Activated T-cell treated with anti-CD3 and anti-CD28 coated beads for 1 hour (primary cell): ENCODE measurements at regions not wholly inside any gene's neighbourhood (a gene's known extent, or its start where the extent isn't known, plus 50 kb on each side); places are given as distances from the start of the nearest gene placed in this dataset.
"Not testable (repeated sequence)": the region's sequence is repeated elsewhere in the genome, so short reads cannot be mapped to it uniquely, and the experiment has no call there.

Source experiments
- DNase-seq: peaks from one replicate; pipeline ENCODE4 v3.0.0-alpha.2; 2020; ENCODE audit warnings: low read depth

DNA sequence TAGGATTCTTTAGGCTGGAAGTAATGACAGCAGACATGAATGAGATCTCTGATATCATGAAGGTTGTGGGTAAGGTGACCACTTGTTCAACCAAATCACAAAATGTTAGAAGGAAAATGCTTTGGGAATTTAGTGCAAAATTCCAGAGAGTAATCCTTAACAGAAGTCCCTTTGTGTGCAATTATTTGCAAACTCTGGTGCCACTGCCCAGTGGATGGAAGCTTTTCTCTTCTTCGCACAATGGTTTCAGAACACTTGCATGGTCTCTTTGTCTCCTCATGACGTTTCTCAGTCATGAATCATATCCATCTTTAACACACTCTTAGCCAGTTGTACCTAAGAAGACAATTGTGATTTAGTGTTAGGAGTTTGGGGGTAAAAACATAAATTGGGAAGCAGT is 570.4 kb upstream of the ANKRD30A start:
- no peak for DNase-seq

DNA sequence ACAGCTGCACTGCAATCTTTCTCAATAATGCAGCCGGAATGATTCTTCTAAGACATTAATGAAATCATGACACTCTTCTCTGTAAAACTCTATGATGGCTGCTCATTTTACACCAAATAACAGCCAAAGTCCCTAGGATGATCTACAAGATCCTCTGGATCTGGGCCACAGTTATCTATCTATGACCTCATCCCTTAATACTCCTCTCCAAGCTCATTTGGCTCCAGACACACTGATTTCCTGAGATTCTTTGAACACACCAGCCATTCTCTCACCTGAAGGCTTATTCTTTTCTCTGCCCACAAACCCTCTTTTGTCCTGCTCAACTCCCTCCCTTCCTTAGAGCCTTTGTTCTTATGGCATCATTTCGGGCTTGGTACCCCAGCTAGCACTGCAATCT is 577.4 kb upstream of the ANKRD30A start:
- DNase-seq: no peak

DNA sequence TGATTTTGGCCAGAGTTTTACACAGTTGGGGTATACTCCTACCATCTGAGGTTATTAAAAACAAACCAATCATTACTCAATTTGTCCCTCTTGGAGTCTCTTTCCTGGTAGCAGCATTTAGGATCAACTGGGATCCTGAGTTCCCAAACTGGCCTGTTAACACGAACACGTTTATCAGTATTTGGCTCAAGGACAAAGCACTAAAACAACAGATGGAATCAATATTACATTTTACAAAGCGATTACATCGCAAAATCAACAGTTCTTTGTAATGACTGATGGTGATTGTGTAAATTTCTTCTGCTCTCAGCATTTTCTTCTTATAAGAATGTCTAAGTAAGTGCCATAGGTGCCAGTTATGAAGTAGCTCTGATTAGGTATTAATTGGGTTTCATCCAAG is 582.9 kb upstream of the ANKRD30A start:
- DNase-seq: no peak

DNA sequence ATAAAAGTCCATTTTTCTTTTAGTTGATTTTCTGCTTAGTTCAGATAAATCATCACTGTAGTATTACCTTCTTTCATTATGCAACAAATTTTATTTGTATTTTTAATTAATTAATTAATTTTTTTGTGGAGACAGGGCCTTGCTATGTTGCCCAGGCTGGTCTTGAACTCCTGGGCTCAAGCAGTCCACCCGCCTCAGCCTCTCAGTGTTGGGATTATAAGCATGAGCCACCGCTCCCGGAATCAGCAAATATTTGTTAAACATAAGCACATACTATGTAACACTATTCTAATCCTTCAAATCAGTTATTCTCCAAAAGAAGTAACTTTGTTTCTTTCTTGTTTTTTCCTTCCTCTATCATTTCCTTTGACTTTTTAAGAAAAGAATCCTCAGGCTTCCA is 584.8 kb upstream of the ANKRD30A start:
- no peak for DNase-seq

DNA sequence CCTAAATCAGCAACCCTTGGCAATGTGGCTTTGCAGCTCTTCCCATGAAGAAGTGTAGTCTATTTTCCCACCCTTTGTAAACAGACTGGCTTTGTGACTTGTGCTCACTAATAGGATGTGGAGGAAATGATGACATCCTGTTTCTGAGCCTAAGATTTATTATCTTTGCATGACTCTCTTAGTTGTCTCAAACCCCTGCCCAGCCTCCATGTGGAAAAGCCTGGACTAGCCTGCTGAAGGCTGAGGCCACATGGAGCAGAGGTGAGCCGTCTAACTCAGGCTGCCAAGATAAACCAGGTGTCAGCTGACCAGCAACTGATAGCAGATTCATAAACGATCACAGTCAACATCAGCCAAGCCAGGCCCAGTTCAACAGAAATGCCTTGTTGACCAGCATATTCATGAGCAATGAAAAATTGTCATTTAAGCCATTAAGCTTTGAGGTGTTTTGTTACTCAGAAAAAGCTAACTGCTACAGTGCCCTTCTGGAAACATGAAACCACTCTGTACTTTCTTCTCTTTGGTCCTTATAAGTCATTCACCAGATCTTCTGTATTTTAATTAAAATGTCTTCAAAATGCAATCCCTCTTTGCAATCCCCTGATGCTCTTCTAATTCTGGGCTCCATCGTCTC is 586.3 kb upstream of the ANKRD30A start:
- no peak for DNase-seq

DNA sequence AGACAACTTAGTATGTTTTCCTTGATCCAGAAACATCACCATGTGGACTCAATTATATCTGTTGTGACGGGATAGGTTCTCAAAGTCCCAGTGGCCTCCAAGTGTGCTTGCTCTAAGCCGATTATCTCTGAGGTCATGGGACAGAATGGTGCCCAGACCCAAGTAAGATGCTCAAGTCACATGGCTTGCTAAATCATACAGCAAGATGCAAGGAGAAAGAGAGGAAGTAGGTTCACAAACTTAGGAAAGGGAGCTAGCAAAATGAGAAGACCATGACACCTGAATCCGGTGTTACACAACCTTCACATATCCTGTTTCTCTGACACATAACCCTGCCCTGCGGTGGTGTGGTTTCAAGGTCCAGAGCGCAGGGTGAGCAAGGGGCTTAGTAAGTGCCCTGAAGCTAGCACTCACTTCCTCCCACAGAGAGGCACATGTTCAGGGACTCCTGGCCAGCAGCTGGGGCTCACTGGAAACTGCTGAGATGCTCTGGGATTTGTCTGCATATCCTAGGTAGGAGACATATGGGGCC is 590.9 kb upstream of the ANKRD30A start:
- no peak for DNase-seq

DNA sequence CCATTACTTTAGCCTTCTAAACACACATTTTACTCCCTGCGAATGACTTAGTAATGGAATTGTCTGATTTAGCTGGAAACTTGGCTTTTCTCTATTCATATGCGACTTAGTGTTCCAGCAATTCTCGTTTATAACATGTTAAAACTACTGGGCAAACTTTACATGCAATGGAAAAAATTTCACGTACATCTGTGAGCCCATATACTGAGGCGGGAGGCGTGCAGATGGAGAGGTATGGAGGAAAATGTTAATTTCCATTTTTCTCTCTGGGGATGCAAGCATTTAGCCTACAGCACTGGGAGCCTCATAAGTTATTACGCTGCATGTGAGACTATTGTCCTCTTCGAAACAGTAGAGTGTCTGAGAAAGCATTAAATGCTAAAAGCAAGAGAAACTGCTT is 591.5 kb upstream of the ANKRD30A start:
- DNase-seq: no peak

DNA sequence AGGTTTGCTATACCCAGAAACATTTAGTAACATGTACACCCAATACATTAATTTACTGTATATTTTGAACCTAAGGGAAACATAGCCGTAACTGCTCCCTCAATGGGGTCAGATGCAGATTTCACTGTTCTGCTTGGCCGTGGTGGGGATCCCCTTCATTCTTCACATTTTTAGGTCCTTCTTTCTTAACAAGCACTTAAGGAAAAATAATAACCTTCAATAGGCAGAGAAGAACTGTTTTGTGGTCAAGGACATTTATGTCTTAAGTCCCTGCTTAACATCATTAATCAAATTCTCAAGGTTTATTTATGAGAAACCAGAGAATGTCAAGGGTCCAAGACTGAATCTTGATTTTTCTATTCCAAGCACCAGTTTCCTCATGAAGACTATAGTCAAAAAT is 592.1 kb upstream of the ANKRD30A start:
- no peak for DNase-seq

DNA sequence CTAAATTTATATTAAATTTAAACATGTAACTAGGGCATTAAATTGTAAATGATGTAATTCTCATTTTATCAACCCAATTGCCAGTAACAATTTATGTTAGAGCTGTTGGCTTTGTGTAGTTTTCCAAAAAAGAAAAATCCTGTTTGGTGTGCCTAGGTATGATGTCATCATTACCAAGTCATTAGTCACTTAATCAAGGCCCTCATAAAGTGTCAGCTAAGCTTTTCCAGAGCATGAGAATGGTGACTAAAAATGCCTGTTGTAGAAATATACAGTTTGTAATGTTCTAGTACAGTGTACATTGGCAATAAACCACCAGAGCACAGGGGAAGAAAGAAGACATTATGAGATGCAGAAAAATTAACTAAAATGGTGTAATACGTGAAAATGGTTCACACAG is 593.8 kb upstream of the ANKRD30A start:
- DNase-seq: no peak

DNA sequence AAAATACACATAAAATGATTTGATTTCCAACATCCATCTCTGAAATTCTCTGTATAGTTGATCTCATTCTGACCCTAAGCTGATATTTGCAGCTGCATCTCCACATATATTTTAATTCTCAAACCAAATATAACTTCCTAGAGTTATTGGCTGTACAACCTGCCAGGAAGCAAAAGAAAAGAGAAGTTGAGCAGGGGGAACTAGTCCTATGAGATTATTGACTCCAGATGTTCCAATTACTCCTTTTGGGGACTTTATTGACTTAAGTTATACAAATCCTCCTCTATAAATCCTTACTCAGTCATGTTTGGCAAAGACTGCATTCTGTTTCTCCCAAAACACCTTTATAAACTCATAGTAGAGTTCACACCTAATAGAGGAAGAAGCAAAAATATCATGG is 599.4 kb upstream of the ANKRD30A start:
- no peak for DNase-seq

DNA sequence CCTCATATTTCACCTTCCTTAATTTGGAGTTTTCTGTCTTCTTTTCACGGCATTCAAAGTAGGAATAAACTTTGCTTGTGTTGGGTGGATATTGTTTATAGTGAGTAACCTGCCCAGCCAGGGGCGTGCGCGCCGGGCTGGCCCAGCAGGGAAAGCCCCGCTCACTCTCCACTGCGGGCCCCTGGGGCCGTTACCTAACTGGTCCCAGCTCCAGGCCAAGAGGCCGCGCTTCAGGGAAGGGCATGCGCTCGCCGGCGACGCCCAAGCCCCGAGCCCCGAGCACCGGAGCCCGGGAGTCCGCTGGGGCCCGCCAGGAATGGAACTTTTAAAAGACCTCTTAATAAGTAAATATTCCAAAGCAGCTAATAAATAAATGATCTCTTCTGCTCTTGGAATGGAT is 601.3 kb upstream of the ANKRD30A start:
- not testable (repeated sequence) for DNase-seq

DNA sequence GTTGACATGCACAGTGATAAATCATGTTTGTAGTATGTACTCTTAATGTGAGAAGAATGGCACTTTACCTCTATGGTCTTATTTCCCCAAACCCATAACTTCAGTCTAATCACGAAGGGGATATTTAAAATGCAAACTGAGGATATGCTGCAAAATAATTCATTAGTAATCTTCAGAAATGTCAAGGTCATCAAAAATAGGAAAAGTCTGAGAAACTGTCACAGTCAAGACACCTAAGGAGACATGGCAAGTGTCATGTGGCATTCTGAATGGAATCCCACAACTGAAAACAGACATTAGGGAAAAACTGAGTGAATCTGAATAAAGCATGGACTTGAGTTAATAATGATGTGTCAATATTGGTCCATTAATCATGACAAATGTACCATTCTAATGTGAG is 605.5 kb upstream of the ANKRD30A start:
- DNase-seq: no peak

DNA sequence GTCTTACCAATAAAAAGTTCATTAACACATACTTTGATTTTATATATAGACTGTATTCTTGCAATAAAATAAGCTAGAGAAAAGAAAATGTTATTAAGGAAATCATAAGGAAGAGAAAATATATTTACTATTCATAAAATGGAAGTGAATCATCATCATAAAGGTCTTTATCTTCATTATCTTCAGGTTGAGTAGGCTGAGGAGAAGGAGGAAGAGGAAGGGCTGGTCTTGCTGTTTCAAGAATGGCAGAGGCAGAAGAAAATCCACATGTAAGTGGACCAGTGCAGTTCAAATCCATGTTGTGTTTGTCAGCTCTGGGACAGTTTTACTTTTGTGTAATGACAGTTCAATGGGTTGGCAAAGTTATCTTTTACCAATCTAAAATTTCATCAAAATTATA is 609.1 kb upstream of the ANKRD30A start:
- no peak for DNase-seq

DNA sequence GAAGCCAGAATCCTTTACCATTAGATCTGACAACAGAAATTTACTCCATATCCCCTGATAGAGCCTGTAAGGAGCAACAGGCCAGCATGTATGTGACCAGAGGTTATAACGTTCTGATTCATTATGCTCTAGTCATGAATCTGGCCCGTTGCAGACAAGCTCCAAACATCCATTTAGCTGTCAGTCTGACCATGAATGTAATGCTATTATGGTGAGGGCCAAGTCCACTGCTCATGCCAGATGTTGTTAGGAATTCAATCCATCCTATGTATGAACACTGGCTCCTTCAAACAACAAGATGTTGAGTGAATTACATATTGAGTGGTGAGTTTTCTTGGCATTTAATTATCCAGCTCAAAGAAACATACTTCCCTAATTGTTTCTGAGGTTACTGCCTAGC is 610.1 kb upstream of the ANKRD30A start:
- no peak for DNase-seq

DNA sequence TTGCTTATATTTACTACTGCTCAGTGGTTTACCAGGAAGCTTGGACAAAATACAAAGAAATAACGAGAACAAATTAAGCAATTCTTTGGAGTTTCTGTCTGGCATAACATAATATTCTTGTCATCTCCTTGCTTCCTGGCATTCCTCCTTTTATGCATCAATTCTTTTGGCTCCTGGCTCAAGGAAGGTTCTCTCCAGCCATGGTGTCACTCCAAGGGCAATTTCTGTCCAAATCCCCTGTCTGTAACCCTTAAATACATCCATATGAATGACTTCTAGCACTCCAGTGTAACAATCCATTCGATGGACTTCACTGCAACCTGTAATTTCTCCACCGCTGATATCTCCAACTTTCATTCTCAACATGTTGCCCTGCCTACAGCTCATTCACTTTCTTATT is 617.7 kb upstream of the ANKRD30A start:
- no peak for DNase-seq

DNA sequence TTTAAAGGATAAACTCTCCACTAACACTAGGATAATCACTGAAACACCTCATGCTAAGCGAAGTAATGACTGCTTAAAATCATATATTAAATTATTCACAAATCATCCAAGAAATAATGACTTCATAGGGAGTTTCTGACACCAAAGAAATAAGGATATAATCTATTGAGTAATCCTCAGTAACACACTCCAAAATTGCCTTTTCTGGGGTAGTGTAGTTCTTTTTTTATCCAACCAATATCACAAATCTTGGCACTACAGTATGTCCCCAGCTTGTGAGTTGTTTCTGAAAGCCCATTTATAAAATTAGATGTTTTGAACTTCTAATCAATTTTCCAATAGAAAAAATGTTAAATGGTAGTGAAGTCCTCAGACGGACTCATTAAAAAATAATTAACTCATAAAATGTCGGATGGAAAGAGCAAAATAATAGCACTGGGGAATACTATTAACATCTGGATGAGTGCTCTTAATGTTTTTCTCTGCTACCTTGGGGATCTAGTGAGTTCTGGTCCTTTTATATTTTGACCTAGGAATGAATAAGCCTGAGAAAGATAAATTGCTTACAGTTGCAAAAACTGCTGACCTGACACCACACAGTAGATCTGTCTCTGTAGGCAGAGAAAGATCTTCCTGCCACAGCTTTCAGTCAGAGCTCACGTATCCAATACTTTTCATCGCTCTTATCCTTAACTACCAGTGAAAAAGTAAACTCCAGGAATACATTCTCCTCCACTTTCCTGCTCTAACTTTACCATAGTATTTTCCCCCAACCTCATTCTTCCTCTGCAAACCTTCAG is 618.5 kb upstream of the ANKRD30A start:
- DNase-seq: no peak

DNA sequence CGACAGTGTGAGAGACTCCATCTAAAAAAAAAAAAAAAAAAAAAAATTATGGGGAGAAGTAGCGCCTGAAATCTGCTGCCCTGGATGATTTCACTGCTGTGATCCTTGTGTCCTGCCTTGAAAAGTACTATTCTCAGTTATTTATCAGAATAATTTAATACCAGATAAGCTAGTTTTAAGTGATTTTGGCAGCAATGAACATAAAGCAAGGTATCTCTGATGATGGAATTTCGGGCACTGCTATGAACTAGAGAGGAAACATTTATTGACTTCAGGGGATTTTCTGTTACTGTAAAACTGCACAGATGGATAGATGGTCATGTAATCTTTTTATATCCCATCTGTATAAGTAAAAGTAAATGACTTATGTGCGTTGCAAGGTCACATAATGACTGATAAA is 619.1 kb upstream of the ANKRD30A start:
- no peak for DNase-seq

DNA sequence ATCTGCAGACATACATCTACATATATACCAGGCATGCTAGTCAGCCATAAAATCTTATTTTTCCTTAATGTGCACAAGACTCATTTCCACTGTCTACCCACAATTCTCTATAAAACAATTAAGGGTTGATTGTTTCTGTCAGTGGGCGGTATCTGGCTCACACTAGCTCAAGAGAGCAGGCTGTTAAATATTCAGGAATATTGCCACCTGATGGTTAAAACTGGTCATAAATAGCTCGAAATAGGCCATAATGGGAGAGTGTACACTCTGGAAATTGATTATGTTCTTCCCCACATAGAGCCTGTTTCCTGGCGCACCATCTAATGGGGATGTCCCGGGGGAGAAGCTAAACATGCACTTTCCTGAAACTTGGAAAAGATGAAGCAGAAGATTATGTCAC is 620.6 kb upstream of the ANKRD30A start:
- no peak for DNase-seq

DNA sequence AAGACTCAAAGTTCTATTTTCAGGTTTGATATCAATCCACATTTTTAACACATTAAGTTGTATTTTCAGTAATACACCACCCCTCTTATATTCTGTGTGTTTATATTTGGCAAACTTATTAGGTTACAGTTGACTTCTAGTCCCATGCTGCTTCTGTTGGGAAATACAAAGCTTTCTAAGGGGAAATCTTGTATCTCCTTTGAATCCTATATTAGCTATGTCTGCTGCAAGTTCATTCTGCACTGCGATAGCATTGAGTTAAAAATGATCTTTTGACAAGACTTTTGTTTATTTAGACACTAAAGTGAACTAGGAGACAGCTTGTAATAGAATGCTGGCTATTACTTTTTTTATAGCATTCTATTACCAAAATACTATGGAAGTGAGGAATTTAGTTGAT is 625.1 kb upstream of the ANKRD30A start:
- DNase-seq: no peak

DNA sequence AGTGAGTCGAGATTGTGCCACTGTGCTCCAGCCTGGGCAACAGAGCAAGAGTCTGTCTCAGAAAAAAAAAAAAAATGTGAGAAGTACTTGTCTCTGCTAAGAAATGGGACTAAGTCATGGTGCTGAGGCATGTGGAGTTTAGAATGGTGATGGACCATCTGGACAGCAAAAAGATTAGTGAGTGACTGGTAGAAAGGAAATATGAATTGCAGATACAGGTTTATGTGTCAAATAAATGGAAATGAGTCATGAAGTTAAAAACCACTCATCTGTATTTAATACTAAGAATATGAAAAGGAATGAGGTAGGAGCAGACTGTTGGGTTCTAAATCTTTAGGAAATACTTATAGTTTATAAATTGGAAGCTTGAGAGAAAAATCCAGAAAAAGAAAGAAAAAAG is 625.7 kb upstream of the ANKRD30A start:
- no peak for DNase-seq

DNA sequence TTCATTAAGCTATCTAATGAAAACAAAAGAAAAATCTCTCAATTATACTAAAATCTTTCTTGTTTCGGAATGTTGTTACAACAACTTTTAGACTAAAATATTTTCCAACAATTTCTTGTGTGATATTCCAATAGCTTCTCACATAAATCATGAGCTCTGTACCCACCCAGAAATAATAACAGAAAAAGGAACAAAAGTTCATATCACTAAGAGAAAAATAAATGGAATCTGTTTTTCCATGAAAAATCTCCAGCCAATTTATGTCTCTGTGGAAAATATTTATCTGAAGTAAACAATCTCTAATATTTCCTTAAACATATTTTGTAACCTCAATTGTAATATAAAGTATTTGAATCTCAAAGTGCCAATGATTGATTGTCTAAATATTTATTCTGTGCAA is 628.6 kb upstream of the ANKRD30A start:
- no peak for DNase-seq

DNA sequence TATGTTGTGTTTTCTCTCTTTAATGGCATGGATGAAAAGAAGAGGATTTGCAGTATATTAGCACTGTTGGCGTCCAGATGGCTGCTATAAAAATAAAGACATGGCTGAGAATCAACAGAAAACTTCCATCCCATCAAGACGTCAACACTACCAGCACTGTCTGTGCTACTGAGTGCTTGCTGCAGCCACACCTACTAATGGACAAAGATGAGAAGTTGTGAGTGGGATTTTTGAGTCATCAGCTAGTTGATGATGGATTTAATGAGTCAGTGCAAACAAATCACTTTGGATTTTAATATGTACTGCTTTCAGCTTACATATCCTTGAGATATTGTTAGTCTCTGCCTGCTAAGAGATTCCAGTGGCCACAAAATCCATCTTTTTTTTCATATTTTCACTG is 631.0 kb upstream of the ANKRD30A start:
- no peak for DNase-seq

DNA sequence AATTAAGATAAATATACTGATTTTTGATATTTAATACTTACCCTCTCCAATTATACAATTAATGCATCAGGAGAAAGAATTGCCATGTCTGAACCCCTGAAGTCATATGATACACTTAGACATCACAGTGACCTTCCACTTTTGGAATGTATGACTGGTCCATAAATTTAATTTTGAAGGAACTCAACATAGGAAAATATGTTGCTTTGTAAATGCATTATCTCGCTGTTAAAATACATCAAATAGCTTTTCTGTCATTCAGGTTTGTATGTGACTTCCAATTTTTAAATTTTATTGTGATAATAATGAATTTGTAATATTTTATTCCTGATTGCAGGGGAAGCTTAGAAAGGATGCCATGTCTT is 631.9 kb upstream of the ANKRD30A start:
- DNase-seq: no peak
